Right cardiac atrium (tissue), 5 donors: ENCODE measurements at regions not wholly inside any gene's neighbourhood (a gene's known extent, or its start where the extent isn't known, plus 50 kb on each side); places are given as distances from the start of the nearest gene placed in this dataset.
"Not testable (repeated sequence)": the region's sequence is repeated elsewhere in the genome, so short reads cannot be mapped to it uniquely, and the experiment has no call there.

Experiments
- ATAC-seq, 2 donors: fragments of 200-7000 bp; cut with Tn5 transposase; one replicate each; pipeline versions ENCODE4 v1.8.0 to v1.9.1; 2020; ENCODE audit warnings: moderate library complexity in 2 of 2, mild to moderate bottlenecking in 1 of 2
- DNase-seq, 3 donors: peaks; one replicate each; pipeline ENCODE4 v3.0.0-alpha.2; 2020
- H3K27ac ChIP-seq: one replicate; pipeline ENCODE4 v1.5.1; 2013; ENCODE audit warnings: mild to moderate bottlenecking, low read length, control low read depth, moderate library complexity
- H3K27me3 ChIP-seq: one replicate; pipeline ENCODE4 v1.6.1; 2013; ENCODE audit not compliant: control insufficient read depth, insufficient read depth
- H3K4me1 ChIP-seq: one replicate; pipeline ENCODE4 v1.6.1; 2013; ENCODE audit warnings: low read length; ENCODE audit not compliant: control insufficient read depth, insufficient read depth
- H3K4me3 ChIP-seq: one replicate; pipeline ENCODE4 v1.5.1; 2013; ENCODE audit warnings: low read length, control low read depth
- H3K9me3 ChIP-seq: one replicate; pipeline ENCODE4 v1.6.1; 2013; ENCODE audit warnings: low read length; ENCODE audit not compliant: control insufficient read depth
- WGBS: extraction: QIAGEN DNeasy Blood & Tissue Kit; methylation state at CpG from one replicate; pipeline ENCODE4 v1.1.7; 2013; 5-methylcytosine and 5-hydroxymethylcytosine counted together
- intact Hi-C, 4 donors: fragments of 100-400 bp; cut with DNase I; formaldehyde crosslinking; loops; one replicate each; pipeline versions ENCODE4 v1.11.0 to v1.14.0; 2022 to 2023
- donor health status: healthy with polysubstance abuse.
- donor health status: DM: no; HTN: yes; CAD: no.
- donor health status: DM: no; HTN: no; CAD: no.
- donor health status: DM: no; HTN: yes; CAD: no; lungs with severe emphysema.
- donor health status: DM: yes; HTN: yes; CAD: no.

DNA sequence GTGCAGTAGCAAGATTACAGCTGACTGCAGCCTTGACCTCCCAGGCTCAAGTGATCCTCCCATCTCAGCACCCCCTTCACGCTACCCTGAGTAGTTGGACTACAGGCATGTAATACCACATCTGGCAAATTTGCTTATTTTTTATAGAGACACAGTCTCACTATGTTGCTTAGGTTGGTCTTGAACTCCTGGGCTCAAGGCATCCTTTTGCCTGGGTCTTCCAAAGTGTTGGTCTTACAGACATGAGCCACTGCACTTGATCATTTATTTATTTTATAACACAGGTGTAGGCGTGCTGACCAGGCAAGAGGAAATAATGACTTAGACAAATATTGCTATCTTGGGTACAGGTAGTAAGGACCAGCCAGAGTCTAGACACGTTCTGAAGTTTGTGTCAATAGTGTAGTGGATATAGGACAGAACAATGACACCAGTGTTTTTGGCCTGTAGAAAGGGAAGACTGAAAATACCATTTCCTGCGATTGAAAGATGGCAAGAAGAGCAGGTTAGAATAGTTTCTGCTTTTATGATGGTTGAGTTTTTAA, 71.0 kb upstream of the THUMPD2 start:
- no peak for DNase-seq
- 82% methylated on average over 4 of the region's 4 CpGs for WGBS
- no peak for ATAC-seq
- Histone ChIP-seq H3K4me1 (no peaks in the 10 kb centered on the region), H3K27ac (no peak overlapping the region), H3K4me3 (no peak overlapping the region), H3K27me3 (no peaks in the 10 kb centered on the region), H3K9me3 (no peaks in the 10 kb centered on the region)
- intact Hi-C loops = no loop called here

DNA sequence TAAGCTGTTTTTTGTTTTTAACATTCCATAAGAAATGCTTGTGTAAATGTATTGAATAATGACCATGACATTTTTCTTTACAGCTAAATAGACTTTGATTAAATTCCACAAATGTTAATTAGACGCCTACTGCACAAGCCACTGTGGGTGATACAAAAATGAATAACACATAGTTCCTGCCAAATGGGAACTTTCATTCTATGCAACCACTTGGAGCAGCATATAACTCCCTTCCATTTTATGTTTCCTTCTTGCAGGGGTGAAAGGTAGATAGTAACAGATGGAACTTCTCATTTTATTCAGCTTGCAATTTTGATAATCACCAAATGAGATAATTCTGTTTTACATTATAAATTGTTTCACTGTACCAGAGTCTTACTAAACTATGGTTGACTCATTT, 70.0 kb upstream of the THUMPD2 start:
- DNase-seq (no peak), ATAC-seq (no peak)
- Histone ChIP-seq H3K4me3 (no peak overlapping the region), H3K9me3 (no peaks in the 10 kb centered on the region), H3K4me1 (no peaks in the 10 kb centered on the region), H3K27ac (no peak overlapping the region), H3K27me3 (no peaks in the 10 kb centered on the region)
- intact Hi-C loops = no loop called here
- 84% methylated on average over 1 of the region's 1 CpG for WGBS

DNA sequence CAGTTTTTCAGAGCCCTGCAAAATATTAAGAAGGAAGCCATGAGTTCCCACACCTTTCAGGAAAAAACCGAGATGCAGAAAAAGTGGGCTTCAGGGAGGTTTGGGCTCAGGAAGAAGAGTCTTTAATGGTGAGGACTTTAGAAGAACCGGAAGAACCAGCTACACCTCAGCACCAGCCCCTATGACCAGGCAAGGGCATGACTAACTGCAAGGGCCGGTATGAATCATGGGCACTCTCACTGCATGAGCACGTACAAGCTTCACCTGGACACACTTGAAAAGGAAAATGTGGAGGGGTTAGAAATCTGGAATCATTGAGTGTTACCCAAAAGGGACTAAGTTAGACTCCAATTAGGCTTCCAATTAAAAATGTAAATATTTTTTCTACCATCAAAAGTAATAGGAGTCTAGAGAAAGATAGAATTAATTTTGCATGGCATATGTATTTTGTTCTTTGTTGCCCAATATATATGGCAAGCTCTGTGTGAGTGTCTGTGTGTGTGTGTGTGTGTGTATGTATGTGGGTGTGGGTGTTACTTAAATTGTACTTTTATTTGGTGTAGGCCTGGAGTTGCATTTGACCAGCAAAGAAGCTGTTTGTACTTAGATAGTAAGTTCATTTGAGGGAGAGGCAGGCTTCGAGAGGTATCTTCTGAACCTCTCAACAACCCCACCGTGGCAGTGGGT, 66.5 kb upstream of the THUMPD2 start:
- Histone ChIP-seq H3K9me3 (no peaks in the 10 kb centered on the region), H3K27me3 (no peaks in the 10 kb centered on the region), H3K4me1 (no peaks in the 10 kb centered on the region), H3K27ac (no peak overlapping the region), H3K4me3 (no peak overlapping the region)
- DNase-seq = no peak
- 75% methylated on average over 6 of the region's 6 CpGs for WGBS
- no peak for ATAC-seq
- intact Hi-C loops = no loop called here

DNA sequence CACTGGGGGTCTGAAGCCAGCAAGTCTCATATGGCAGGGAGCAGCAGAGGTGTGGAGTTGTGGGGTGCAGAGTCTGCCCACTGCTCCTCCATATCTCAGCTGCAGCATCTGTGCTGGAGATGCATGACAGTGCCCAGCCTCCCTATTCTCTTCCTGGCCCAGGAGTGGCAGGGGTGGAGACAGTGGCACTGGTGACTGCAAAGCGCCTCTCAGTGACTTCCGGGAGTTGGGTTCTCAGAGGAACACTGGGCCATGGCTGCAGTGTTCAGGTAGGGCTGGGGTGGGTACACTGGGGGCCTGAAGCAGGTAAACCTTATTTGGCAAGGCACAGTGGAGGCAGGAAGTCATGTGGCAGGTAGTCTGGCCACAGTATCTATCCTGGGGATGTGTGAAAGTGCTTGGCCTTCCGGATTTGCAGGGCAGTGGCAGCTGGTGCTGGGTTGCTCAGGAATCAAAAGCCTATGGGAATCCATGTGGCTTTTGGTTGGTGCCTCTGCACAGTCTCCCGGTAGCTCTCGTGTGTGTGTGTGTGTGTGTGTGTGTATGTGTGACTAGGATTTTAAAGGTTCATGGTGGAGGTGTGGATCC, 60.3 kb upstream of the THUMPD2 start:
- Histone ChIP-seq H3K4me1 (no peaks in the 10 kb centered on the region), H3K27ac (no peak overlapping the region), H3K4me3 (no peak overlapping the region), H3K27me3 (no peaks in the 10 kb centered on the region), H3K9me3 (no peaks in the 10 kb centered on the region)
- ATAC-seq = no peak
- no peak for DNase-seq
- intact Hi-C loops = no loop called here
- WGBS = 68% methylated on average over 5 of the region's 5 CpGs

DNA sequence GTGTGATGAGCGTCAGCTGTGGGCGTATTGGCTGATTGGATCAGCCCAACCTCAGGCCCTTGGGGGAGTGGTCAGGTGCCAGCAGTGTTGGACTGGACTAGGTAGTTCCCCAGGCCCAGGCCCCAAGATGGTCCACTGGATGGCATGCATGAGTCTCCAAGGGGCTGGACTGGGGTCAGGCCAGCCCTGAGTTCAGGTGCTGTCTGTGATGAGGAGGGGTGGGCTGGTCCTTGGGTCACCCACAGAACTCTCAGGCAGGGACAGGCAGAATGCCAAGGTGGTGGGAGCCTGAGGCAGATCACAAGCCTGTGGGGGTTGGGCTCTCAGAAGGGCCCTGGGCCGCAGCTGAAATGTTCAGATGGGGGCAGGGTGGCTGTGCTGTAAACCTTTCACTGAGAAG, 59.5 kb upstream of the THUMPD2 start:
- H3K4me1 ChIP-seq = no peaks in the 10 kb centered on the region
- no peak overlapping the region for H3K27ac ChIP-seq
- ATAC-seq = peak; percentile 21 to 29
- H3K9me3 ChIP-seq = no peaks in the 10 kb centered on the region
- WGBS = 90% methylated on average over 3 of the region's 3 CpGs
- H3K27me3 ChIP-seq = no peaks in the 10 kb centered on the region
- H3K4me3 ChIP-seq = no peak overlapping the region
- intact Hi-C loops = no loop called here
- no peak for DNase-seq

DNA sequence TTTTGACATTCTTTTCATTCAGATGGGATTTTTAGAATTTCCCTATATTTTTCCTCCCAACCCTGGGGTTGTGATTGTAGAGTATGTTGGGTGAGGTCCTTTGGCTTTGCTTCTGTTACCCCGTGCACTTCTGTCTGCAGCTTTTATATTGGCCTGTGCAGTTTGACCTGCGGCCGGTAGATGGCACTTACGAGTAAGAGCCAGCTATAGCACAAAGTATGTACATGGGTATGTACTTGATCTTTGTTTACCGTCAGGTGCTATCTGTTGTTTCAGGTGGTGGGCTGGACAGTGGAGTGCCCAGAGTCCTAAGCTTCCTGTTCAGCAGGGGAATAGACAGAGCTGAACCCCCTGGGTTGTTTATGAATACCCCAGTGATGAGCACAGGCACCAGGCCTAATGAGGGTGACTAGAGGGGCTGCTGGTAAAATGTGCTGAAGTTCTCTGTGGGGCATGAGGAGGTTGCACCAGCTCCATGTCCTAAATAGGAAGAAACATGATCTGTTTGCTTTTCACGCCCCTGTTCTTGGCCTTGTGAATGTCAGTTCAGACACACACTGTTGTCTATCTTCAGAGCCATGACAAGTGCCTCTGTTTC, 58.9 kb upstream of the THUMPD2 start:
- H3K4me1 ChIP-seq = no peaks in the 10 kb centered on the region
- H3K27me3 ChIP-seq = no peaks in the 10 kb centered on the region
- ATAC-seq (no peak), DNase-seq (peak in 1 of 3 donors; percentile 50)
- 46% methylated on average over 6 of the region's 6 CpGs for WGBS
- H3K9me3 ChIP-seq = no peaks in the 10 kb centered on the region
- H3K27ac ChIP-seq = no peak overlapping the region
- H3K4me3 ChIP-seq = no peak overlapping the region
- intact Hi-C loops = no loop called here

DNA sequence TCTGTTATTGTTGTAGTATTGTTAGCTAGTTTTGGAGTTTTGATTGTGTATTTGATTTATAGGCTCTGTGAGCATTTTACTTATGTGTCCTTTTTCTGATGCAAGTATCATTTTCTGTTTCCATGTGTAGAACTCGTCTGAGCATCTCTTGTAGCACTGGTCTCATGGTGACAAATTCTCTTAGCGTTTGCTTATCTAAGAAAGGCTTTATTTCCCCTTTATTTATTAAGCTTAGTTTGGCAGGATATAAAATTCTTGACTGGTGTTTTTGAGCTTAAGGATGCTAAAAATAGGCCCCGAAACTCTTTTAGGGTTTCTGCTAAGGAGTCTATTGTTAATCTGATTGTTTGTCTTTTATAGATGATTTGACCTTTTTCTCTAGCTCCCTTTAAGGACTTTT, 57.6 kb upstream of the THUMPD2 start:
- H3K4me3 ChIP-seq = no peak overlapping the region
- WGBS = 83% methylated on average over 3 of the region's 3 CpGs
- DNase-seq = no peak
- H3K27ac ChIP-seq = no peak overlapping the region
- H3K4me1 ChIP-seq = no peaks in the 10 kb centered on the region
- intact Hi-C loops = no loop called here
- H3K27me3 ChIP-seq = no peaks in the 10 kb centered on the region
- ATAC-seq = no peak
- no peaks in the 10 kb centered on the region for H3K9me3 ChIP-seq

DNA sequence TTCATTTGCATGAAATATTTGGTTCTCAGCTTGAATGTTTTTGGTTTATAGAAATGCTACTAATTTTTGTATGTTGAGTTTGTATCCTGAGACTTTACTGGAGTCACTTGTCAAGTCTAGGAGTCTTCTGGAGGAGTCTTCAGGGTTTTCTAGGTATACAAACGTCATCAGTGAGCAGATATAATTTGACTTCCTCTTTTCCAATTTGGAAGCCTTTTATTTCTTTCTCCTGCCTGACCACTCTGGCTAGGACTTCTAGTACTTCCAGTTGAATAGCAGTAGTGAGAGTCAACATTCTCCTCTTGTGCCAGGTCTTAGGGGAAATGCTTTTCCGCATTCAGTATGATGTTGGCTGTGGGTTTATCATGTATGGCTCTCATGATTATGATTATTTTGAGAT, 55.4 kb upstream of the THUMPD2 start:
- no peak for DNase-seq
- 75% methylated on average over 2 of the region's 2 CpGs for WGBS
- no peaks in the 10 kb centered on the region for H3K27me3 ChIP-seq
- no peaks in the 10 kb centered on the region for H3K4me1 ChIP-seq
- no peak for ATAC-seq
- H3K9me3 ChIP-seq = no peaks in the 10 kb centered on the region
- H3K4me3 ChIP-seq = no peak overlapping the region
- no peak overlapping the region for H3K27ac ChIP-seq
- intact Hi-C loops = no loop called here

DNA sequence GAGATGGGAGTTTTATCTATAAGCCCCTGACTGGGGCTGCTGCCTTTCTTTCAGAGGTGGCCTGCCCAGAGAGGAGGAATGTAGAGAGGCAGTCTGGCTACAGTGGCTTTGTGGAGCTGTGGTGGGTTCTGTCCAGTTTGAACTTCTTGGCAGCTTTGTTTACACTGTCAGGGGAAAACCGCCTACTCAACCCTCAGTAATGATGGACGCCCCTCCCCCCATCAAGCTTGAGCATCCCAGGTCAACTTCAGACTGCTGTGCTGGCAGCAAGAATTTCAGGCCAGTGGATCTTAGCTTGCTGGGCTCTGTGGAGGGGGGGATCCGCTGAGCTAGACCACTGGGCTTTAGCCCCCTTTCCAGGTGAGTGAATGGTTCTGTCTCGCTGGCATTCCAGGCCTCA, 51.6 kb upstream of the THUMPD2 start:
- H3K4me3 ChIP-seq, H3K9me3 ChIP-seq, ATAC-seq, H3K4me1 ChIP-seq, H3K27me3 ChIP-seq, intact Hi-C loops, DNase-seq, H3K27ac ChIP-seq: not testable (repeated sequence)
- 68% methylated on average over 4 of the region's 4 CpGs for WGBS
